Esophagus mucosa (tissue), 1 donor: ENCODE measurements at regions not wholly inside any gene's neighbourhood (a gene's known extent, or its start where the extent isn't known, plus 50 kb on each side); places are given as distances from the start of the nearest gene placed in this dataset.
"Not testable (repeated sequence)": the region's sequence is repeated elsewhere in the genome, so short reads cannot be mapped to it uniquely, and the experiment has no call there.

Experiments used
- ATAC-seq: fragments of 200-7000 bp; cut with Tn5 transposase; one replicate; pipeline ENCODE4 v1.9.1; 2020
- donor health status: DM: yes; HTN: yes; CAD: no.

DNA sequence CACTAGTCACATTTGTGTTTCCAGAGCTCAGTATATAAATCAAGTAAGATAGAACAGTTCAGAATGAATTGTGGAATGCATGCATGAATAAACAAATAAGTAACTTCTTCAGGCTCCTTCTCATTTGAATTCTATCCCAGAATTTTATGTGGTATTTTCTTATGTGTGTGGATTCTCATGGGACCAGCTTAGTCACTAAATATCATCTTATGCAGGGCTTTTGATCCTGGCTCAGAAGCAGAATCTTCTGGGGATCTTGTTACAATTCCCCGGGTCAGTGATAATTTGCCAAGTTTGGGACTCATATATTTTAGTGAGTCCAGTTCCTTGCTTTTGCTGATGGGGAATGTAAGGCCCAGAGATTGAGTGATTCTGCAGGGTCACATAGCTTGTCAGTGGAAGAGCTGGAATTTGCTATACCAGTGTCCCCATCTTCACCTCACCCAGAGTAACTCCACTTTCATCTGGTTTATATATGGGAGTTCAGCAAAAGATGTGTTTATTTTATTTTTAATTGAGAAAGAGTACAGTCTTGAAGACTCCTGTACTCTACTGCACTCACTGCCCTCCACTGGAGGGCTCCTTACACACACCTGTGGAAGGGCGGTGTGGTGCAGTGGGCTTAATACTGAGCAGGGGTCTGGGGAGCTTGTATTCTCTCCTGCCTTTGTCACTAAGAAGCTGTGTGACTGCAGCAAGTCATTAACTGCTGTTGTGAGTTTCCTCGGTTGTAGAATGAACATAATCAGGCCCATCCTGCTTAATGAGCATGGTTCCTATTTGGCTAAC lies 198.2 kb upstream of the CXorf66 start:
- no peak for ATAC-seq

DNA sequence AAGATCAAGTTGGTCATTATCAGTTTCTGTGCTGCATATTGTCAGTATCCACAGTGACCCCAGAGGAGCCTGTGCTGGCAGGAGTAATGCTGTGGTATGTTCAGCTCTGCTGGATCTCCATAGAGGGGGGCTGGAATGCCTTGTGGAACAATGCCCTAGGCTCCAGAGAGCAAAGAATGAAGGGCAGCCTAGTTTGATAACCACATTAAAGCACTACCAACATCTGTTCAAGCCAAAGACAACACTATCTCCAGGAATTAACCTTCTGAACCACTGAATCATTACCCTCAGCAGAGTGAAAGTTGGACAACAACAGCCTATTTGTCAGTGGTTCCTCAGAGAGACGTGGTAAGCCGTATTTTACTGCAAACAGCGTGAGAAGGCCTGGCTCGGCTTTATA lies 192.3 kb upstream of the CXorf66 start:
- no peak for ATAC-seq

DNA sequence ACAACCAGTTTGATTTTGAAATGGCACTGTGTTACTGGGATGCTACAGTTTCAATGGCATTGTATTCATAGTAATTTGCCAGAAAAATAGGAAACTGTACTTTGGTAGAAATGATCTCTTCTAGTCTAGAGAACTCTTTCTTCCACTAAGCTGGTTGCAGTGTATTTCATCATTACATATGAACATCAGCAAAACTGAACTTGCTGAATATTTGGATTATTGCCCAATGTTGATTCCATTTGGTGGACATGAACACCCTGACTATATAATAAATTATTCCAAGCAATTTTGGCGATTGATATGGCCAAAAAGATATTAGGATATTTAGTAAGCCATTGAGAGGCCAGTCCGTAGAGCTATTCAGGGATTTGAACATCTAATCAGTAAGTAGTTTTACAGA lies 191.8 kb upstream of the CXorf66 start:
- ATAC-seq = no peak

DNA sequence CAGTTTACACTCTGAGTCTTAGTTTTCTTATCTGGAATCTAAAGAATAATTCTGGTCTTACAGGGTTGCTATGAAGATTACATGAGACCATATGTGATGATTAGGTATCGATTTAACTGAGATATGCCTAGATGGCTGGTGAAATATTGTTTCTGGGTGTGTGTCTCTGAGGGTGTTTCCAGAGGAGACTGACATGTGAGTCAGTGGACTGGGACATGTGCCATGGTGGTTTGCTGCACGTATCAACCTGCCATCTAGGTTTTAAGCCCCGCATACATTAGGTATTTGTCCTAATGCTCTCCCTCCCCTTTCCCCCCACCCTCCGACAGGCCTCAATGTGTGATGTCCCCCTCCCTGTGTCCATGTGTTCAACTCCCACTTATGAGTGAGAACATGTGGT lies 186.0 kb upstream of the CXorf66 start:
- no peak for ATAC-seq

DNA sequence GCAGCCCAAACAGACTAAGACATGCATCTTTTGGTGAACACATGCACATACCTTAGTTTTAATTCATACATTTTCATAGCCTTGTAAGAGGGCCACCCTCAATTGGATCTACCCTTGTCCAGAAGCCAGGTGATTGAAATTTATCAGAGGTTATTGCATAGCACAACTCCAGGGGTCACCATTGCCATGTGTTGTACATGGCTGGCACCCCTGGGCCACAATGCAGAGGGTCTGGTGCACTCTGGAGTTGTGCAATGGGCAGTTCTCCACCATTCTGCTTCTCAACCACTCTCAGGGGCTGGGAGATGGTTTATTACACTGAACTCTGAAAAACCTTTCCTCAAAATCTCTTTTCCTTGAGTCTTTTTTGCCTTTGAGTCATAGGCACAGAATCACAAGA lies 184.4 kb upstream of the CXorf66 start:
- no peak for ATAC-seq

DNA sequence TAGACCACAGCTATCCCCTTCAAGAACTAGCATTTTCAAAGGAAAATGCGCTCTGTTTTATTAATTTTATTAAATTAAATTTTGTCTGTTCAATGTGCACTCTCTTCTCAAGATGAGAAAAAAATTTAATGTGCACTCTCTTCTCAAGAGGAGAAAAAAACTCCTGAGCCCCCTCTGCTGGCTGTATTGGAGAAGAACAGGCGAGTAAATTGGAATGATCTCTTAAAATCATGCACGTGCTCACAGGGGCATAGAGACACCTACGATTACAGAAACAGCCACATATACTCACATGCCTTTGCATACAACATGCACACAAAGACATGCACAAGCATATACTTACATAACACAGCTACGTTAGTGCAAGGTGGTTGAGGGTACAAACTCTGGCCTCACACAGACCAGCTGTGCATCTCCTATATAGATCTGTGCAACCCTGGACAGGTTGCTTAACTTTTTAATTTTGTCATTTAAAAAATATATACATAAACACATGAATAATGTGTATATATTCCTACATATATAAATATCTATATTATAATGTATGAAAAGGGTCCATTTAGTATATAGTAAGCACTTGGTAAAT lies 176.2 kb upstream of the CXorf66 start:
- peak; percentile 42 for ATAC-seq

DNA sequence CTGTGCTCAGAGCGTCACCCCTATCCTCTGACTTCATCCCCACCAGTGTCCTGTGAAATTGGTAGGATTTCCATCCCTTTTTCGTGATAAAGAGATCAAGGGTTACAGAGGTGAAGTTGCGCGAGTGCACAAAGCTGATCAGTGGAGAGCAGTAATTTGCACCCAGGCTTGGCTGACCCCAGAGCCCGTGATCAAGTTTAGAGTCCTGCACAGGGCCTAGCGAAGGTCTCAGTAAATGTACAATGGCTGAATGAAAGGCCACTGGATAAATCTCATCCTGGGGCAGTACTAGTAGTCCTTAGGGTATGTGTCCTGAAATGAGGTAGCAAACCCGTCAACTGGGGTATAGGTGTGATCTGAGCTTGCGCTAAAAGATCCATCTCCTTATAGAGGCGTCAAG lies 173.2 kb upstream of the CXorf66 start:
- ATAC-seq = peak; percentile 25

DNA sequence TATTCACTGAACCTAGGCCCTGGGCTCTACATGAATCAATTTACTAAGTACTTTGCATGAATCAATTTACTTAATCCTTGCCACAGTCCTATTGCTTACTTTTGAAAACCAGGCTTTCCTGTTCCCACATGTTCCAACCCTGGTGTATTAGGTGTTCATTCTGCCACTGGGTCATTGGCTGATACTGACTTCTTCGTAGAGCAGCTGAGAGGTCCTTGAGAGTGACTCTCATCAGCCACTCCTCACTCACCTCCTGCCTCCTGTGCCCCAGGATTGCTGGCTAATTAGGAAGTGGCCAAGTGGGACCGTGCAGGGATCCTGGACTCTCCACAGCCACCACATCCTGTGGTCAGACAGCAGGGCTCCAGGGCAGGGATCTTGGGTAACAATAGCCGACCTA lies 172.7 kb upstream of the CXorf66 start:
- not testable (repeated sequence) for ATAC-seq

DNA sequence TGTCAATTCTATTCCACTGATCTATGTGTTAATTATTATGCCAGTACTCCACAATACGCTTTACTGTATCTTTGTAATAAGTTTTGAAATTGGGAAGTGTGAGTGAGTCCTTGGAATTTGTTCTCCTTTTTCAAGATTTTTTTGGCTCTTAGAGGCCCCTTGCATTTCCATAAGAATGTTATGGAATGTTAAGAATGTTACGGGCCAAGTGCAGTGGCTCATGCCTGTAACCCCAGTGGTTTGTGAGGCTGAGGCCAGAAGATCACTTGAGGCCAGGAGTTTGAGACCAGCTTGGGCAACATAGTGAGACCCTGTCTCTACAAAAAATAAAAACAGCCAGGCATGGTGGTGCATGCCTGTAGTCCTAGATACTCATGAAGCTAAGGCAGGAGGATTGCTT lies 167.6 kb upstream of the CXorf66 start:
- no peak for ATAC-seq

DNA sequence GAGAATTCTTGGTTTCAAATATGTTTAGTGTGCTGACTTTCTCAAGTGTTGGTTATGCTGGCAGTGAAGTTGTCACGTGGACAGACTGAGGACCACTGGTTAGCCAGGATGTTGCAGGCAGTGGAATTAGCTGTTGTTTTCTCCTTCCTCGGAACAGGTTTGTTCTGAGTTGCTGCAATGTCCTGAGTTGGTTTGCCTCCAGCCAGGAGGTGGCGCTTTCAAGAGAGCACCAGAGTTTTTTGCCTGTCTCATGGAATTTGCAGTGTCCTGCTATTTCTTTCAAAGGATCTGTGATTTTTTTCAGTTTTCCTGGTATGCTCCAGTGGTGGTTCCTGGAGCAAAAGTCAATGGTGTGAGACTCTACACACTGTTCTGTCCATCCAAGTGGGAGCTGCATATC lies 158.1 kb upstream of the CXorf66 start:
- ATAC-seq = no peak

DNA sequence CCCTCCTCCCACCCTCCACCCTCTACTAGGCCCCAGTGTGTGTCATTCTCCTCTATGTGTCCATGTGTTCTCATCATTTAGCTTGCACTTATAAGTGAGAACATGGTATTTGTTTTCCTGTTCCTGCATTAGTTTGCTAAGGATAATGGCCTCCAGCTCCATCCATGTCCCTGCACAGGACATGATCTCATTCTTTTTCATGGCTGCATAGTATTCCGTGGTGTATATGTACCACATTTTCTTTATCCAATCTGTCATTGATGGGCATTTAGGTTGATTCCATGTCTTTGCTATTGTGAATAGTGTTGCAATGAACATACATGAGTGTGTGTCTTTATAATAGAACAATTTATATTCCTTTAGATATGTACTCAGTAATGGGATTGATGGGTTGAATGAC lies 148.7 kb upstream of the CXorf66 start:
- not testable (repeated sequence) for ATAC-seq

DNA sequence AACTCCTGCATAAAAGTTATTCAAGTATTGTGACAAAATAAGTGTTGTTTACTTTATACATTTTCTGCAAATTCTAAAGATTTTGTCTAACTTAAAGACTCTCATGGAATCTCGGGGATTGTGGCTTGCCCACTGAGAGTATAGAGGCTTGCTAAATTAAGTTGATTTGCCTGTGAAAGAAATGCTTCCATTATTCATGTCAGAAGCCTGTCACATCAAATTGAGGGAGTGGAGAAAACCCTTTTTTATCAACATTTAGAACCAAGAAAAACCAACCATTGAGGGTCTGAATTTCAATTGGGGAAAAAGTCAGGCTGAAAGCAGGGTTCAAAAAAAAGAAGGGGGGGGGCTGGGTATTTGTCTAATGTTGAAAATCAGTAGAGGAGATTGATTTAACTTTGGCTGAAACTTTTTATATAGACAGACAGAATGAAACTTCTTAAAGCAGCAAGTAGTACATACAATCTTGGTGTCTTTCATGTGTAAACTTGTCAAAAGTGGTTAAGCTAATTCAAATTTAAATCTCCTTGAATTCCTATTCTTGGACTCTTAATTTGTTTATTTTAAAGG lies 144.8 kb upstream of the CXorf66 start:
- ATAC-seq = no peak

DNA sequence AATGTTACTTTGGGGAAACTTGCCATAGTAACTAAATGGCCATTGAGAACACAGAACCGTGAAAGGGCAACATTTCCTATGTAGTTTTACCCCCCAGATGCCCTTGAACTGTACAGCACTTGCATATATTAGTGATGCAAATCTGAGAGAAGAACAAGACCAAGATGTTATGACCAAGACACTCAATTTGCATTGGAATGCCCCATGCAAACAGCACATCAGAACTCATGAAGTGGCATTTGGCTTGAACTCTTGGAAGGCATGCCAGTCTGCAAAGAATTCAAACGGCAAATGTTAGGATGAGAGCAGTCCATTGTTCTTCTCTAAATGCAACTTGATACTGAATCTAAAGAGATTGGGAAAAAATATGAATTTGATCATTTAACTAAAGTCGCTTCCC lies 139.4 kb upstream of the CXorf66 start:
- ATAC-seq = no peak

DNA sequence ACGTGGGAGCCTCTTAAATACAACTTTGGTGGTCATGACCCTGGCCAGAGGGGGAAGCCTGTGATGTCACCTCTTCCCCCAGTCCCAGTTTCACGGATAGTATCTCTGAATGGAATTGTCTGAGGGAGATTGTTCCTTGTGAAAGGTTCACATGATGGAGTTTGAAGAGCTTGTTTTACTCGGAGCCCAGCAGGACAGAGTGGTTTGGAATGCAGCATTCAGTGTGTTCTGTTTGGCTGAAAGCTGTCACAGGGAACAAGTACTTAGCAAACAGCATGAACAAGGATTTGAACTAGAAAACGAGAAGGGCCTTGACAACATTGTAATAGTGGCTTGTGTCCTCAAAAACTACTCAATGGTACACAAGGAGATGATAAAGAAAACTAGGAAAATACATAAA lies 133.9 kb upstream of the CXorf66 start:
- ATAC-seq = no peak

DNA sequence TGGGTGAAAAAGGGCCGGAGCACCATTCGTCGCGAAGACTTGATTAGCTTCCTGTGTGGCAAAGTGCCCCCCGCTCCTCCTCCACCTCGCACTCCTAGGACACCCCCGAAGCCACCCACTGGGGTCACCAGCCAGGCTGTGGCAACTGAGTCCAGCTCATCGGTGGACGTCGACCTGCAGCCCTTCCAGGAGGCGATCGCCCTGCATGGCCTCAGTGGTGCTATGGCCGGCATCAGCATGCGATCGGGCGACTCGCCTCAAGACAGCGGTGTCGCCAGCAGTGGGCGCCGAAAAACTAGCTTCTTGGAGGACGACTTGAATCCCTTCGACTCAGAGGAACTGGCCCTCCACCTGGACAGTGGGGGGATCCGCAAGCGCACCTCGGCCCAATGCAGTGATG lies 126.8 kb upstream of the CXorf66 start:
- no peak for ATAC-seq

DNA sequence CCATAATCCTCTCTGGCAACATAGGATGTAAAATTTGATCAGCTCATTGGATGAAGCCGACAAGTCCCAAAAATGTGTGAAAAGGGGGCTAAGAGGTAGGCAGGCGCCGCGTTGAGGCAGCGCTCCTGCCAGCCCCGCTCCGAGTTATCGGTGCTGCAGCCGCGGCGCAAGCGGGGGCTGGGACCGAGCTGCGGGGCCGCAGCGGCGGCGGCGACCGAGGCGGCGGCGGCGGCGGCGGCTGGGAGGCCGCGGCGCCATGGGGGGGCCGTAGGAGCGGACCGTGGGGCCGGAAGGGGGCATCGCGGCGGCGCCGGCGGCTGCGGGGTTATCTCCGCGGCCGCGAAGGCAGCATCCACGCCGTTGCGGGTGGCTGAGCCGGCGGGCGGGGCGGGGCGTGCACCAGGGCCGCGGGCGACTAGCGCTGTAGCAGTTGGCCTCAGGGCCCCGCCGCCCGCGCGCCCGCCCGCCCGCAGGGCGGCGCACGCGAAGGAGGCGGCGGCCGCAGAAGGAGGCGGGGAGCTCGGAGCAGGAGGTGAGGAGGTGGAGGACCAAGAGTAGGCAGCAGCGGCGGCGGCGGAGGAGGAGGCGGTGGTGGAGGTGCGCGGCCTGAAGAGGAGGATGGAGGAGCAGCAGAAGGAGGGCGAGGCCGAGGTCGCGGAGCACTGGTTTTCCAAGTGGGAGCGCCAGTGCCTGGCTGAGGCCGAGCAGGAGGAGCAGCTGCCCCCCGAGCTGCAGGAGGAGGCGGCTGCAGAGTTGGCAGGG lies 126.0 kb upstream of the CXorf66 start:
- no peak for ATAC-seq

DNA sequence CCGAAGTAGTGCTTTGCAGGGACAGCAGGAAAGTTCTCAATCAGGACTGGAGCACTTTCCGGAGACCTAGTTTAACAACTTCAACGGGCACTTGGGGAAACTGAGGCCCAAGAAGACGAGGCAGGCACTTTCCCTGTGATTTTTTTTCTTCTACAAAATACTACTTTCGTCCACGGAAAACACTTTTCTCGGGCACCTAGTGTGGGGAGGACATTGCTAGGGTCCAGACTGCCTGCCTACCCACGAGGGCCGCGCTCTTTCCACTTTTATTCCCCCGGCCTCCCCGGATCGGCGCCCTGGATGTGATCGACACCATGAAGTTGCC lies 125.4 kb upstream of the CXorf66 start:
- ATAC-seq = no peak

DNA sequence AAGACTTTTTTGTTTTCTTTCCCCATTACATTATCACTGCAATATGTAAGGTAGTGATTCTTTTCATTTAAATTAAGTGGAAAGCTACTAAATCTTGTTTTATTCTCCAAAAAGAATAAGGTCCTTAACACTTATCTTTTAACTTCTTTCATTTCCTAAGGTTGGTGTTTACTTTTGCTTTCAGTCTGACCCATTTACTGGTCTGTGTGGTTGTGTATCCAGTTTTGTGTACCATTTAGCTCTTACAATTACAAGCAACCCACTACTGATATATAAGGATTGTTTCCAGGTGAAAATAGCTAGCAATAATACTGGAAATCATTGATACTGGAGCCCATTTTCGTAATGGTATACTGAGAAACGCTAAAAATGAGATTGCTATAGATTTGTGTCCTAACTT lies 123.1 kb upstream of the CXorf66 start:
- no peak for ATAC-seq

DNA sequence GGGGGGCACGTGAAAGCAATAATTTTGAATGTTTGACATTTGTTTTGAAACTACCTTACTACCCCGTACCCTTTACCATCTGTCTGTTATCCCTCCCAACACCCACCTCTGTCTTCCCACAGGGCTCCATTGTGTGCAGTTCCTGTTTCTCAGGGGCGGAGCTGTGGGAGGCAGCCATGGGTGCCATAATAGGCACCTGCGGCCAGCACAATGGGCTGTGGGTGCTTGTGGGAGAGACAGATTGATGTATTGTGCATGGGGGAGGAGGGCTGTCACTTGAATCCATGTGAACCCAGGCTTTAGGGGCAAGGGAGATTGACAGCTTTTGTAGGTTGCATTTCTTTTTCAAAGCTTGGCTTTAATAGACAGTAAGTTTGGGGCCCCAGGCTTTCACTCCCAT lies 122.6 kb upstream of the CXorf66 start:
- ATAC-seq = no peak

DNA sequence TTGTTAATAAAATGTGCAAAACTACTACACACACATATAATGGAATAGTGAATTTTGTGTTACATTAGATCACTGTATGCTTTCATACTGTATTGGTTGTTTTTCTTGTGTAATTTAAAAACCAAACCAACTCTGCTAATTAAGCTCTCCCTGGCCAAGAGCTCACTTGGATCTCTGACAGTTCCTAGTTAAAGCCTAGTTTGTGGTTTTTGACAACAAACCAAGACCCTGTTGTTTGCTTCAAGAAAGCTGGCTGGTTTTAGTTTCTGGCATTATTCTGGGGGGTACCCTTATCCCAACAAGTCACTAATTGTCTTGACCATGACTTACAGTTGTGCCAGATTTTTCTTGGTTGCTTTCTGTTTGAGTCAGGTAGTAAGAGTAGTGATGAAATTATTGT lies 121.4 kb upstream of the CXorf66 start:
- ATAC-seq = no peak

DNA sequence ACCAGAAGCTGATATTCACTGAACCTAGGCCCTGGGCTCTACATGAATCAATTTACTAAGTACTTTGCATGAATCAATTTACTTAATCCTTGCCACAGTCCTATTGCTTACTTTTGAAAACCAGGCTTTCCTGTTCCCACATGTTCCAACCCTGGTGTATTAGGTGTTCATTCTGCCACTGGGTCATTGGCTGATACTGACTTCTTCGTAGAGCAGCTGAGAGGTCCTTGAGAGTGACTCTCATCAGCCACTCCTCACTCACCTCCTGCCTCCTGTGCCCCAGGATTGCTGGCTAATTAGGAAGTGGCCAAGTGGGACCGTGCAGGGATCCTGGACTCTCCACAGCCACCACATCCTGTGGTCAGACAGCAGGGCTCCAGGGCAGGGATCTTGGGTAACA lies 109.5 kb upstream of the CXorf66 start:
- not testable (repeated sequence) for ATAC-seq

DNA sequence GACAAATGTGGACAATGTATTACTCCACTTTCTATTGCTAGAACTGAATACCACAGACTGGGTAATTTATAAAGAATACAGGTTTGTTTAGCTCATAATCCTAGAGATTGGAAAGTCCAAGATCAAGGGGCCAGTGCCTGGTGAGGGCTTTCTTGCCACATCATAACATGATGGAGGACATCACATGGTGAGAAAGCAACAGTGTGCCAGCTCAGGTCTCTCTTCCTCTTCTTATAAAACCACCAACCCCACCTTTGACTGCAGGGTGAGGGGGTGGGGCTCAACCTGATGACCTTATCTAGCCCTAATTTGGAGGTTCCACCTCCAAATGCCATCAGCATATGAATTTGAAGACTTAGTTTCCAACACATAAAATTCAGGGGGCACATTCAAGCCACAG lies 105.7 kb upstream of the CXorf66 start:
- no peak for ATAC-seq

DNA sequence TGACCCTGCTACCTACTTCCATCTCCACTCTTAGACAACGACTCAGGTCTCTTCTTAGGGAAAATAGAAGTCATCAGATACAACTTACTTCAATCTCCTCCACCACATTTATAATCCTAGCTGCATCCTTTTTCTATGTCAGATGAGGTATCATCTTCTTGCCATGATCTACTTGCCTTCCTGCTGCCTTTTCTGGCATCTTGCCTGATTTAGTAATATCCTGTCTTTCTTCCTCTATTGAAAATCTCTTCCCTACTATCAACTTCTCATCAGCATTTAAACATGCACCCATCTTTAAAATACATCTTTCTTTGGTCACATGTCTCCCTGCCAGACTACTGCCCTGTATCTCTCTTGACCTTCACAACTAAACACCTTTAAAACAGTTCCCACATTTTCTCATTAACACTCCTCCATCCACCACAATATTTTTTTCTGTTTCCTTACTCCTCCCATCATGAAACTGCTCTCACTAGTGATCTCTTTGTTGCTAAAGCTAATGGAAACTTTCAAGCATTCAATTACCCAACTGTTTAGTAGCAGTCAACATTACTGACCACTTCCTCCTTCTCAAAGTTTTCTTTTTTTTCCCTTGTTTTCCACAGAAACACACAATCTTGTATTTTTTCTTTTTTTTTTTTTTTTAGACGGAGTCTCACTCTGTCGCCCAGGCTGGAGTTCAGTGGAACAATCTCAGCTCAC lies 100.8 kb upstream of the CXorf66 start:
- ATAC-seq = no peak
